ENCODE measurements at regions not wholly inside any gene's neighbourhood (a gene's known extent, or its start where the extent isn't known, plus 50 kb on each side); places are given as distances from the start of the nearest gene placed in this dataset.
"Not testable (repeated sequence)": the region's sequence is repeated elsewhere in the genome, so short reads cannot be mapped to it uniquely, and the experiment has no call there.

DNA sequence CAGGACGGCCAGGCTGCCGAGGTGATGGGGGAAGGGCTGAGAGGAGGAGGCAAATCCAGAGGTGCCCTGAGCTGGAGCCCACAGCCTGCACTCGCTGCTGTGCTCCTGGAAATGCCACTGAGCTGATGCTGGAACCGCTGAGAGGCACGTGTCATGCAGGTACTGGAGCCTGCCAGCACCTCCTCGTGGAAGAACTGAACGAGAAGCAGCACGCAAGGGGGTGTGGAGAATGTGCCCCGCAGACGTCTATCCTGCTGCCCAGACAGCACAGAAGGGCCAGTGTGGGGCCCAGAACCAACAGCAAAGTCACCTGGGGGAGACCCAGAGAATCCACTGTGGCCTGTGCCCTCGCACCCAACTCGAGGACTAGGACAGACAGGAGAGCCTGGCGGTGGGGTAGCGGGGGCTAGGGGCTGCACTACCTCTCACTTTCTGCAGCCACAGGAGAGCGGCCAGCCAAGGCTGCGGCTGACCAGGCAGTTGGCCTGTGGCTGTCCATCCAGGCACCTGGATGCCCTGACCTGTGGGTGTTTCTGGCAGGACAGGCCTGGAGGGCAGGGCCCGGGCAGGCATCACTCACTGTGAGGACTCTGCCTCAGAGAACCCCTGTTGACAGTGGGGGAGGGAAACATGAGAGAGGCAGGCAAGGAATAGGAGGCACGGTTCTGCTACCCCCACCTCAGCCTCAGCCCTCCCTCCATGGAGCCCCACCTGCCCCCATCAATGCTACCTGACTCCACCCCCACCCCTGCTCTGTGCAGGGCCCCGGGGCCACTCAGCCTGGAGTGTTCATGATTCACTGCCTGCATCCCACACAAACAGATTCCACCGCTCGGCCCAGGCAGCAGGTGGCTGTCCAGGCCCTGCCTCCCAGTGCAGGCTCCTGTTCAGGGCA, 213.1 kb downstream of the TBC1D2B start:
- H3K27ac ChIP-seq: no peak overlapping the region
- H3K36me3 ChIP-seq: no peaks in the 10 kb centered on the region
- H3K9me3 ChIP-seq (ENCODE audit: severe bottlenecking): no peaks in the 10 kb centered on the region
- no peaks in the 10 kb centered on the region for H3K27me3 ChIP-seq (ENCODE audit: insufficient read depth, low read depth, severe bottlenecking)
- no peak overlapping the region for H3K4me3 ChIP-seq (ENCODE audit: low read depth, low read length)
- TF ChIP-seq CTCF (IDR thresholded peaks at IDR 0.05; ENCODE audit: low read depth, low read length): no peak
- DNase-seq: no peak

DNA sequence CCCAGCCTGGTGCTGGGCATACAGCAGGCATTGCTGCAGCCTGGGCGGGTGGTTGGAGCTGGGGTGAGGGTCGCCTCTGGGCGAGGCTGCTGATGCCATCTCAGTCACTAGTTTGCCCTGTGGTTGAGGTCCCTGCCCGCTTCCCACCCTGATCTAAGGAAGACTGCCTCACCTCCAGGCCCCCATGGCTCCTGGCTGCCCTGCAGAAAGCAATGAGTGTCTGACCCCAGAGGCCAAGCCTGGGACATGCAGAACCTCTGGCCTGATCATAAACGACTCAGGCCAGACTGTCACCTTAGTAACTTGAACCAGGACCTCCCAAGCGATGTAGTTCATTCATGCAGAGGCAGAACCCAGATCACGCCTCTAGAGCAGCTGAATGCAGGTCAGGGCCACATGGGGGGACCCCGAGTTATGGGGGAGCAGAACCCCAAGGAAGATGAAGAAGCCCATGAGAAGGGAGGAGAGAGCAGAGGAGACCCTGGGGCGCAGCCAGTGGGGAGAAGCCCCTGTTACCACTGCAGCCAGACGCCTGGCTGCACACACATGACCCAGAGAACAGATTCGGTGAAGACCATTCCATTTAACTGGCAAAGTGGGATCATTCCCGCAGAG, 213.9 kb downstream of the TBC1D2B start:
- no peak for TF ChIP-seq CTCF (IDR thresholded peaks at IDR 0.05; ENCODE audit: low read depth, low read length)

GRCh38 chr15:77862651-77863104, 214.8 kb downstream of the TBC1D2B start:
- Histone ChIP-seq H3K27ac (no peak overlapping the region), H3K9me3 (ENCODE audit: severe bottlenecking) (no peaks in the 10 kb centered on the region), H3K27me3 (ENCODE audit: insufficient read depth, low read depth, severe bottlenecking) (no peaks in the 10 kb centered on the region), H3K4me3 (ENCODE audit: low read depth, low read length) (no peak overlapping the region), H3K36me3 (no peaks in the 10 kb centered on the region)
- DNase-seq: no peak
- TF ChIP-seq CTCF (IDR thresholded peaks at IDR 0.05; ENCODE audit: low read depth, low read length): no peak

More for the DNA sequence above, 213.9 kb downstream of the TBC1D2B start:
- Histone ChIP-seq H3K27ac (no peak overlapping the region), H3K36me3 (no peaks in the 10 kb centered on the region), H3K27me3 (ENCODE audit: insufficient read depth, low read depth, severe bottlenecking) (no peaks in the 10 kb centered on the region), H3K4me3 (ENCODE audit: low read depth, low read length) (no peak overlapping the region), H3K9me3 (ENCODE audit: severe bottlenecking) (no peaks in the 10 kb centered on the region)
- DNase-seq: no peak

DNA sequence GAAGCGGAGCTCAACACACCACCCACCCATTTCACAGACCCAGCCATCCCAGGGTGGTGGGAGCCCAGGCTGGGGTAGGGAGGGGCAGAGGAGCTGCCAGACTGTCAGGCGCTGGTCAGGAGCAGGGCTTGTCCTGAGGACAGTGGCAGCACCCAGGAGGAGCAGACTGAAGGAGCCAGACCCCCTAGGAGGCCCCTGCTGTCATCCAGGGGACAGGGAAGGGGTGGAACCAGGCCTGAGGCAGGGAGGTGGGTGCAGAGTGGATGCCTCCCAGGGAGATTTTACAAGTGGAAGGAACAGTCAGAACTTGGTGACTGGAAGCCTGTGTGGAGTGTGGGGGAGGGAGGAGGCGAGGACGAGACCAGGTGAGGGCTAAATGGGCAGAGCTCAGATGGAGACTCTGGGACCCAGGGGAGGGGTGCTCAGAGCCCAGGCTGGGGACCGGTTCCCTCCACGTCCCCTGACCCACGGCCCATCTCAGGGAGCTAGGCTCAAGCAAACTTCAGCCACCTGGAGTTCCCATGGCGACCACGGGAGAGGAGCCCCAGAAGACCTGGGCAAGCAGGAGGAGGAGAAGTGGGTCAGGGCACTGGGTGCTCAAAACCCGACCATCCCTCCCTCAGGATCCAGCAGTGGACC, 215.4 kb downstream of the TBC1D2B start:
- H3K27ac ChIP-seq: not testable (repeated sequence)

DNA sequence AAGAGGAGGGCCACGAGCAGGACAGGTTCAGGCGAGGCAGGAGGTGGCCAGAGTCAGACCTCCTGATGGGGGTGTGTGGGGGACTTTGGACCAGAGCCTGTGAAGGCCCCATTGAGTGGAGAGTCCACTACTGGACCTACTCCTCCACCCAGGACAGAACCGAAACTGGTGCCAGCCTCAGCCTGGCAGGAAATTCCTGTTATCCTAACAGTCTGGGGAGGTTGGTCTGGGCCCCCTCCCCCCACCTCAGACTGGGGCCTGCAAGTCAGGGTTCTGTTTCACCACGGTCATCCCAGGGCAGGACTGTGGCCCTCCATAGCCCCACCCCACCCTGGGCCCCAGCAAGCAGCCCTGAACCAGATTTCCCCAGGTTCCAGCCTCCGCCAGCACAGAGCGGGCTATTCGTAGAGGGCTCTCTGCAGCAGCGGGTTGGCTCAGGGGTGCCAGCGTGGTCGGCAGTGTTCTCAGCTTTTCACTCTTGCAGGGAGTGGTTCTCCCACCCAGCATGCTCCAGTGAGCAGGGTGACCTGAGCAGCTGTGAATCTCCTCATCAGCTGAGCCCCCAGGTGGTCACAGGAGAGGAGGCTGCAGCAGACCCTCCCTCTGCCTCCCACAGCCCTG, 217.3 kb downstream of the TBC1D2B start:
- no peaks in the 10 kb centered on the region for H3K36me3 ChIP-seq
- H3K27ac ChIP-seq: no peak overlapping the region
- no peaks in the 10 kb centered on the region for H3K9me3 ChIP-seq (ENCODE audit: severe bottlenecking)
- DNase-seq: no peak
- H3K4me3 ChIP-seq (ENCODE audit: low read depth, low read length): no peak overlapping the region
- H3K27me3 ChIP-seq (ENCODE audit: insufficient read depth, low read depth, severe bottlenecking): no peaks in the 10 kb centered on the region
- TF ChIP-seq CTCF (IDR thresholded peaks at IDR 0.05; ENCODE audit: low read depth, low read length): no peak

More for the DNA sequence above, 215.4 kb downstream of the TBC1D2B start:
- not testable (repeated sequence) for DNase-seq; H3K27me3 ChIP-seq (ENCODE audit: insufficient read depth, low read depth, severe bottlenecking); H3K4me3 ChIP-seq (ENCODE audit: low read depth, low read length); H3K9me3 ChIP-seq (ENCODE audit: severe bottlenecking); H3K36me3 ChIP-seq
